Astrocyte (in vitro differentiated cells and primary cell): ENCODE measurements at regions not wholly inside any gene's neighbourhood (a gene's known extent, or its start where the extent isn't known, plus 50 kb on each side); places are given as distances from the start of the nearest gene placed in this dataset.

Source experiments
- EZH2 ChIP-seq: IDR thresholded peaks from 2 replicates; pipeline ENCODE4 v1.6.1; 2012; ENCODE audit warnings: mild to moderate bottlenecking, low read length, inconsistent platforms; ENCODE audit not compliant: insufficient read depth
- TF ChIP-seq, protein P1 (sequence below): IDR thresholded peaks from 2 replicates; pipeline ENCODE4 v1.5.1; 2011; ENCODE audit warnings: low read depth, mild to moderate bottlenecking, inconsistent platforms, low read length, moderate library complexity; ENCODE audit not compliant: insufficient read depth

DNA sequence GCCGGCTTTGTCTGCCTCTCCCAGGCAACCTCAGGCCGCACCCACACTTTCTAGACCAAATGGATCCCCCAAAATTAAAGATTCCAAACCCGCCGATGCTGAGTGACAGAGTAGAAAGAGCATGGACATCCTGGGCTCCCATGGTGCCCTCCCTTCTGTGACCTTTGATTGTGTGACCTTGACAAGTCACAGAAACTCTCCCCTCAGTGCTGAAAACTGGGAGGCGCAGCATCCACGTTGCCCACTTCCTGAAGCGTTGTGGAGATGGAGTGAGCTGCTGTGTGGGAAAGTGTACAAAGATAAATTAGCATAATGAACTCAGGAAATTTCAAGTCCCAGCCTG lies 74.4 kb upstream of the MFGE8 start:
- TF ChIP-seq, protein P1, sequence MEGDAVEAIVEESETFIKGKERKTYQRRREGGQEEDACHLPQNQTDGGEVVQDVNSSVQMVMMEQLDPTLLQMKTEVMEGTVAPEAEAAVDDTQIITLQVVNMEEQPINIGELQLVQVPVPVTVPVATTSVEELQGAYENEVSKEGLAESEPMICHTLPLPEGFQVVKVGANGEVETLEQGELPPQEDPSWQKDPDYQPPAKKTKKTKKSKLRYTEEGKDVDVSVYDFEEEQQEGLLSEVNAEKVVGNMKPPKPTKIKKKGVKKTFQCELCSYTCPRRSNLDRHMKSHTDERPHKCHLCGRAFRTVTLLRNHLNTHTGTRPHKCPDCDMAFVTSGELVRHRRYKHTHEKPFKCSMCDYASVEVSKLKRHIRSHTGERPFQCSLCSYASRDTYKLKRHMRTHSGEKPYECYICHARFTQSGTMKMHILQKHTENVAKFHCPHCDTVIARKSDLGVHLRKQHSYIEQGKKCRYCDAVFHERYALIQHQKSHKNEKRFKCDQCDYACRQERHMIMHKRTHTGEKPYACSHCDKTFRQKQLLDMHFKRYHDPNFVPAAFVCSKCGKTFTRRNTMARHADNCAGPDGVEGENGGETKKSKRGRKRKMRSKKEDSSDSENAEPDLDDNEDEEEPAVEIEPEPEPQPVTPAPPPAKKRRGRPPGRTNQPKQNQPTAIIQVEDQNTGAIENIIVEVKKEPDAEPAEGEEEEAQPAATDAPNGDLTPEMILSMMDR, result no peak
- no peak for TF ChIP-seq EZH2
